Endothelial cell of umbilical vein (primary cell): ENCODE measurements at regions not wholly inside any gene's neighbourhood (a gene's known extent, or its start where the extent isn't known, plus 50 kb on each side); places are given as distances from the start of the nearest gene placed in this dataset.

Source experiments
- BruUV-seq: library from RNA; stranded (reverse); fragments of 400-500 nt; replicated peaks from 2 replicates; lab custom pipeline; 2021; lab: Mats Ljungman, UMichigan
- CTCF ChIA-PET: fragments of 300-600, 350-600 bp; sonication (Branson Sonifier 250); formaldehyde crosslinking; loops from one replicate; lab custom pipeline; 2021; ENCODE audit warnings: antibody characterized with exemption, inconsistent platforms; lab: Charles Lee
- POLR2A ChIA-PET: fragments of 300-600, 350-600 bp; sonication (Branson Sonifier 250); formaldehyde crosslinking; loops from one replicate; lab custom pipeline; 2021; ENCODE audit warnings: antibody characterized with exemption, inconsistent platforms; lab: Charles Lee
- DNase-seq: peaks from one replicate; pipeline ENCODE4 v3.0.0-alpha.2; 2011; ENCODE audit warnings: low read depth, low spot score
- FAIRE-seq: peaks from 2 replicates; lab custom pipeline; 2011; peaks lifted over from hg19 to GRCh38; lab: Jason Lieb, UNC
- H2AFZ ChIP-seq: 2 replicates; pipeline ENCODE4 v1.6.0; 2012; ENCODE audit warnings: low read depth, low read length, control low read depth, inconsistent platforms
- H3K27ac ChIP-seq: 2 replicates; pipeline ENCODE4 v1.5.1; 2011; ENCODE audit warnings: low read depth, mild to moderate bottlenecking, control low read depth, low read length, moderate library complexity; ENCODE audit not compliant: insufficient read depth
- H3K27me3 ChIP-seq, 2 experiments: 2 replicates each; pipeline versions ENCODE4 v1.6.0 to v1.6.1; 2011; ENCODE audit warnings: low read length in 2 of 2, mixed read lengths in 1 of 2; ENCODE audit not compliant: control insufficient read depth in 2 of 2, insufficient read depth in 2 of 2
- H3K36me3 ChIP-seq, 2 experiments: 2 replicates in 1 of 2; 3 replicates in 1 of 2; pipeline ENCODE4 v1.5.1; 2011; ENCODE audit warnings: low read length in 2 of 2, mild to moderate bottlenecking in 1 of 2, moderate library complexity in 1 of 2; ENCODE audit not compliant: control insufficient read depth in 2 of 2, insufficient read depth in 2 of 2; ENCODE audit errors: extremely low read depth in 1 of 2
- H3K4me1 ChIP-seq: 3 replicates; pipeline ENCODE4 v1.5.1; 2011; ENCODE audit warnings: mild to moderate bottlenecking, low read length; ENCODE audit not compliant: control insufficient read depth, insufficient read depth; ENCODE audit errors: extremely low read depth
- H3K4me2 ChIP-seq: 2 replicates; pipeline ENCODE4 v1.6.1; 2011; ENCODE audit warnings: low read length, control low read depth, mixed read lengths; ENCODE audit not compliant: insufficient read depth
- H3K4me3 ChIP-seq, 3 experiments: fragments of 200-600 bp in 1 of 3; sonication (generic), shearing (Covaris generic) in 1 of 3; replicated peaks in 1 of 3; 2 replicates each; pipeline ENCODE4 v1.5.1; 2011 to 2016; ENCODE audit warnings: control low read depth in 3 of 3, low read length in 3 of 3, mild to moderate bottlenecking in 2 of 3, inconsistent platforms in 1 of 3, low read depth in 1 of 3, moderate library complexity in 1 of 3; ENCODE audit not compliant: insufficient read depth in 1 of 3
- H3K79me2 ChIP-seq: 2 replicates; pipeline ENCODE4 v1.6.0; 2012; ENCODE audit warnings: low read length, inconsistent platforms; ENCODE audit not compliant: control insufficient read depth, insufficient read depth
- H3K9ac ChIP-seq: replicated peaks from 2 replicates; pipeline ENCODE3; 2011; ENCODE audit warnings: low read length, control low read depth; ENCODE audit not compliant: insufficient read depth; ENCODE audit errors: extremely low read depth
- H3K9me1 ChIP-seq: replicated peaks from 3 replicates; pipeline ENCODE4 v1.6.0; 2011; ENCODE audit warnings: mild to moderate bottlenecking, low read length; ENCODE audit not compliant: control insufficient read depth, insufficient read depth; ENCODE audit errors: extremely low read depth
- H3K9me3 ChIP-seq: replicated peaks from 2 replicates; pipeline ENCODE4 v1.5.1; 2012; ENCODE audit warnings: low read length, inconsistent platforms; ENCODE audit not compliant: control insufficient read depth, insufficient read depth
- H4K20me1 ChIP-seq: replicated peaks from 2 replicates; pipeline ENCODE3; 2011; ENCODE audit warnings: mild to moderate bottlenecking, low read length; ENCODE audit not compliant: control insufficient read depth, insufficient read depth; ENCODE audit errors: extremely low read depth
- CTCF ChIP-seq, 2 donors: IDR thresholded peaks; 1 replicate in 1 of 2; 2 replicates in 1 of 2; pipeline ENCODE4 v1.5.1; 2011; ENCODE audit warnings: low read length in 2 of 2, mild to moderate bottlenecking in 2 of 2, moderate library complexity in 2 of 2, control low read depth in 1 of 2, inconsistent platforms in 1 of 2, low read depth in 1 of 2; ENCODE audit not compliant: insufficient read depth in 1 of 2; ENCODE audit errors: extremely low read depth in 1 of 2
- EZH2 ChIP-seq: IDR thresholded peaks from 2 replicates; pipeline ENCODE4 v1.6.1; 2012; ENCODE audit warnings: borderline replicate concordance, low read depth, mild to moderate bottlenecking, moderate library complexity, low read length, inconsistent platforms; ENCODE audit not compliant: severe bottlenecking
- GATA2 ChIP-seq: IDR thresholded peaks from 2 replicates; pipeline ENCODE4 v1.7.0; 2011; ENCODE audit warnings: low read depth, mild to moderate bottlenecking, moderate library complexity, mixed read lengths, low read length; ENCODE audit not compliant: insufficient read length, insufficient read depth
- JUN ChIP-seq: IDR thresholded peaks from 2 replicates; pipeline ENCODE4 v1.6.1; 2011; ENCODE audit warnings: borderline replicate concordance, low read depth; ENCODE audit not compliant: insufficient read length, insufficient read depth
- MAX ChIP-seq: IDR thresholded peaks from 2 replicates; pipeline ENCODE4 v1.6.1; 2011; ENCODE audit not compliant: insufficient read depth, insufficient read length
- MYC ChIP-seq: IDR thresholded peaks from one replicate; pipeline ENCODE4 v1.6.1; 2011; ENCODE audit warnings: mild to moderate bottlenecking, low read depth, low read length
- POLR2A ChIP-seq: IDR thresholded peaks from 2 replicates; pipeline ENCODE4 v1.6.1; 2012; ENCODE audit warnings: low read depth, mild to moderate bottlenecking, control low read depth, low read length
- POLR2AphosphoS5 ChIP-seq: IDR thresholded peaks from 2 replicates; pipeline ENCODE4 v1.6.1; 2012; ENCODE audit warnings: low read depth, mild to moderate bottlenecking, control low read depth, low read length, moderate library complexity; ENCODE audit not compliant: insufficient read depth
- dilution Hi-C: fragments of 300-500 bp; cut with MboI; formaldehyde crosslinking; loops from one replicate; pipeline ENCODE4 v1.15.0; 2019; ENCODE audit warnings: low sequenced_read_pairs; ENCODE audit not compliant: extremely low pct_ligation_motif_present
- intact Hi-C: fragments of 100-400 bp; cut with micrococcal nuclease; formaldehyde crosslinking; loops from one replicate; pipeline ENCODE4 v1.10.0; 2022

DNA sequence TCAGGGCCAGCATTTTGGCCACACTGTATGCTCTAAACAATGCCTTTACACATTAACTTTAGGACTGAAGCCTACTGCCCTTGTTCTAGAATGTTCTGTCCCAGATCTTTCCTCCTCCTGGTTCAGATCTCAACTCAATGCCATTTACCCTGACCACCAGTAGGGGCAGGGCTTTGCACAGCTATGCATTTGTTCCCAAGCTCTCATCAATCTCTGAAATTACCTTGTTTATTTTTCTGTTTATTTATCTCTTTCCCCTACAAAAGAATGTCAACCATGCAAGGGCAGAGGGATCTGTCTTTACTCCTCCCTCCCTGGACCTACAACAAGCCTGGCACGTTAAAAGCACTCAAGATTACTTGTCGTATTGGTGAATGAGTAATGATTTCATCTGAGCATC lies 612.9 kb downstream of the BNC2 start:
- Histone ChIP-seq H3K4me1 (no peaks in the 10 kb centered on the region), H3K4me2 (no peak overlapping the region), H3K4me3 (no peak overlapping the region), H3K27me3 (peaks cover 0 to 1% of the 10 kb centered on the region in 2 experiments), H3K9me3 (no peaks in the 10 kb centered on the region), H3K36me3 (no peaks in the 10 kb centered on the region), H2AFZ (no peak overlapping the region), H4K20me1 (no peaks in the 10 kb centered on the region), H3K79me2 (no peaks in the 10 kb centered on the region), H3K27ac (no peak overlapping the region), H3K9me1 (no peaks in the 10 kb centered on the region), H3K9ac (no peak overlapping the region)
- peak; percentile 21 for FAIRE-seq
- TF ChIP-seq CTCF (IDR thresholded peaks at IDR 0.05; ENCODE audit: extremely low read depth in 1 of 2, insufficient read depth in 1 of 2, low read depth in 1 of 2, low read length in 2 of 2) (peak; percentile 36 to 60), EZH2 (no peak), MYC (no peak), JUN (no peak), MAX (no peak), GATA2 (no peak), POLR2A (no peak), POLR2AphosphoS5 (no peak)
- no TSS peak for BruUV-seq
- dilution Hi-C loops (no loop called here), intact Hi-C loops (loop anchor here (5.0 kb wide), 1 partner anchor 700 kb away; no protein-coding TSS in a partner anchor)
- ChIA-PET CTCF (interaction anchor here (0.6 to 2.9 kb wide), 9 partner anchors 10 to 526 kb away, joined by 3 to 15 read pairs (median 3); no protein-coding TSS in a partner anchor), POLR2A (no interaction called here)
- DNase-seq: peak; percentile 10
